VCaP (cell line): ENCODE measurements at regions not wholly inside any gene's neighbourhood (a gene's known extent, or its start where the extent isn't known, plus 50 kb on each side); places are given as distances from the start of the nearest gene placed in this dataset.

Experiments
- H3K27ac ChIP-seq: fragments of 450-650 bp; 2 replicates; pipeline ENCODE4 v1.5.1; 2017
- CTCF ChIP-seq: fragments of 450-650 bp; conservative IDR thresholded peaks from 2 replicates; pipeline ENCODE4 v1.5.1; 2017; ENCODE audit warnings: mild to moderate bottlenecking, moderate library complexity

- no peak for TF ChIP-seq CTCF
- no peak overlapping the region for H3K27ac ChIP-seq
Observed at GRCh38 chr3:8405144-8405543, 96.5 kb upstream of the LMCD1 start.

DNA sequence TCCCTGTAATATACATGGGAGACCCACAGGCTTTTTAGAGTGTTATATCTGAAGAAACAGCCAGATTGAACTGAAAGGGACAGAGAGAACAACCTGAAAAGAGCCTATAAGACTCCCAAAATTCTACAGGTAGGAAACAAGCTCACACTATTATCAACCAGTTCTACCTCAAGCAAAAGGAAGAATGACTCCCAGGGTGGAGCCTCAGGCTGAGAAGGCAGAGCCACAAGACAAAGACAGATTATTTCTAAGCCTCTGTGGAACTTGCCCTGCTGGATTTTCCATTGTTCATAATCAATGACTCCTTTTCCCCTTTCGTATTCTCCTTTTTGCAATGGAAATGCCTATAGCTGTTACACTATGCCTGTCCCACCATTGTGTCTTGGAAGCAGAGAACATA lies 95.1 kb upstream of the LMCD1 start:
- H3K27ac ChIP-seq: no peak overlapping the region
- TF ChIP-seq CTCF: no peak

DNA sequence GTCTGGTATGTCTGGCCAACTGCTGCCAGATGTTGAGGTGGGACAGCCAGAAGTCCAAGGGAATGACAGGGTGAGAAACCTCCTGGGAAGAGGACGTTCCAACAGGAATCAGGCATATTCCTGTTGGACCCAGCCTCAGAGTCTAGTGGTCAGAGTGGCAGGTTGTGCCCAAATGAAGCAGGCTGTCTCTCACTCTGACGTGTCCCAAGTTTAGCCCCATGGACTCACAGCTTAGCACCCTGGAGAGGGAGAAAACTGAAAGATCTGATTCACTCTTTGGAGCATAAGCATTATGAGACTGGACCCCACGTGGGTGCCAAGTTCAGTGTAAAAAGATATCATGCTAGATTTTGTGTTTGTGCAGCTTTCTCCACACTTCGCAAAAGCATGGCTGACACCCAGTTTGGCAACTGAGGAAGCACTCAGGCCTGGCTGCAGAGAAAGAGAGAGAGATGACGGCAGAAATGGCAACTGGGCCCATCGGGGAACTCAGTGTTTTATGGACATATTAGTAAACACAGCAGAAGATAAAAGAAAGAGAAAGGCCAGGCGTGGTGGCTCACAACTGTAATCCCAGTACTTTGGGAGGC lies 88.2 kb upstream of the LMCD1 start:
- H3K27ac ChIP-seq: no peak overlapping the region
- TF ChIP-seq CTCF: no peak

GRCh38 chr3:8416965-8417364 lies 84.7 kb upstream of the LMCD1 start:
- no peak for TF ChIP-seq CTCF
- H3K27ac ChIP-seq: peak overlapping the region; percentile 29; the same call in 1 of the 2 replicates

- no peak for TF ChIP-seq CTCF
- no peak overlapping the region for H3K27ac ChIP-seq
Observed at GRCh38 chr3:8420612-8421011, 81.0 kb upstream of the LMCD1 start.

GRCh38 chr3:8421267-8421666 lies 80.4 kb upstream of the LMCD1 start:
- no peak overlapping the region for H3K27ac ChIP-seq
- peak; percentile 61 for TF ChIP-seq CTCF

DNA sequence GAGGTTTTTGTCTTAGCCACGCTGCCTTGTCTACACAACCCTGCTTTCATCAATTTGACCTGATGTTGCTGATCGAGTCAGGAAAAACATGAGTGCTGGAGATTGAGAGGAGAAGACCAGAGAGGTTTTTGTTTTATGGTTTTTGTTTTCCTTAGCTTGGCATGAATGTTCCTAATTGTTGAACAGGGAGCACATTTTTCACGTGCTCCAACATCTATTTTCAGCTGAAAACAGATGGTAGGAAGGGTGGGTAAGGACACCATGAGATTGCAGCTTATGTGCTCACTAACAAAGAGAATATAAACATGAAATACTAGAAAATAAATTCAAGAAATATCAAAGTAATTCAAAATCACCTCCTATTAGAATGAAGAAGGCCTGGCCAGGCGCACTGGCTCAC lies 79.9 kb upstream of the LMCD1 start:
- TF ChIP-seq CTCF: no peak
- no peak overlapping the region for H3K27ac ChIP-seq
